NCI-H2171 treated with DMSO at 0.1 percent for 48 hours (cell line): ENCODE measurements at regions not wholly inside any gene's neighbourhood (a gene's known extent, or its start where the extent isn't known, plus 50 kb on each side); places are given as distances from the start of the nearest gene placed in this dataset.
A peak's percentile ranks its signal among the peaks of the same experiment; 100 is the strongest.

Source experiments
- DNase-seq: peaks from one replicate; lab custom pipeline; 2025; lab: John Stamatoyannopoulos, UW

- DNase-seq: no peak
Measured at GRCh38 chr1:234936612-234937389, 191.8 kb downstream of the TOMM20 start.

- no peak for DNase-seq
Measured at GRCh38 chr1:234934611-234935033, 194.0 kb downstream of the TOMM20 start.

DNA sequence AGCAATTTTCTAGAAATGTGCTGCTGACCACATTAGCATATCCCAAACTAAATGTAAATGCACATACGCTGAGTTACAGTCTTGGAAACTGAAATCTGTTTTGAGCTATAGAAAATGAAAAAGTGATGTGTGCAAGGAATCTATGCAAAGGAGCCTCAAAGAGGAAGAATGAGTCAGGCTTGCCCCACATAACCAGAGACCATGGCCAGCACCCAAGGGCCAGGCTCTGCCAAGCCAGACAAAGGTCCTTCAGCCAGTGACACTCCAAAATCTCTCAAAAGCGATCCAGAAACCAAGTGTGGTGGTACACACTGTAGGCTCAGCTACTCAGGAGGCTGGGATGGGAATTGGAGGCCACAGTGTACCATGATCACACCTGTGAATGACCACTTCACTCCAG, 195.2 kb downstream of the TOMM20 start:
- DNase-seq: no peak

- no peak for DNase-seq
Measured at GRCh38 chr1:234932511-234933430, 195.9 kb downstream of the TOMM20 start.

DNA sequence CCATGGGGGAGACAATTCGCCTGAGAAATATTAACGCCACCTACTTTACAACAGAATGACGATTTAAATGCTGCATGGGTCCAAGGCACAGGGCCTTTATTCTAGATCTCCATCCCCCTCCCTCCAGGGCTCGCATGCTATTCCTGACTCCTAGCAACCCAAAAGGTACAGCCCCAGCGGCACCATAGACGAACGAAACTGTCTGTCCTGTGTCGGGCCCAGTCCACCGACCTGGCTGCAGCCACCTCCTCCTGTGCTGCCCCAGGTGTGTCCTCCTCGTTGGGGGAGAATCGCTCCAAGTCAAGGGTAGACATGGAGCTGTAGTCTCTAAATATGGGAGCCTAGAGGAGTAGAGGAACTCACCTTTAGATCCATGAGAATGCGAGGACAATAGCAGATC, 196.5 kb downstream of the TOMM20 start:
- no peak for DNase-seq

DNA sequence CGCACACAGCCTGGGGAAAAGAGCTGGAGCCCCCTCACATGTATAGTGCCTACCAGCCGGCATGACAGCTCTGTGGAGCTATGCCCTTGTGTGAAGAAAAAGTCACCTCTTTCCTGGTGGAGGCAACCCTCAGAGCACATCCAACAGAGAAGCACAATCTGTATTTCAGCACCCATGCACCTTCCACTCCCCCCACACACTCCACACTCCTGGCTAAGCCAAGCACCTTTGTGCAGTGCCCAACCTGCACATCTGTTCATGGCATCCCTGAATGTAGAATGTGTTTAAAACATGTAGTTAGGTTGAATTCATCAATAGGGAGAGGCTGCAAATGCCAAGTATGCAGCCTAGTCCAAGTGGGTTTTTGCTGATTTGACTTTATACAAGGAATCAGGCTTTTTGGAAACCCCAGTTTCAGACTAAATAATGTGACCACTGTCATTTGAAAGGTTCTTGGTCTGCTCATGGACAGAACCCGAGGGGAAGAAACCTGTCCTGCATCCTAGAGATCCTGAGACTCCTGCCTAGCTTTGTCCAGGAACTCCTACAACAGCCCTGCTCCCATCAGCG, 197.1 kb downstream of the TOMM20 start:
- DNase-seq: no peak

DNA sequence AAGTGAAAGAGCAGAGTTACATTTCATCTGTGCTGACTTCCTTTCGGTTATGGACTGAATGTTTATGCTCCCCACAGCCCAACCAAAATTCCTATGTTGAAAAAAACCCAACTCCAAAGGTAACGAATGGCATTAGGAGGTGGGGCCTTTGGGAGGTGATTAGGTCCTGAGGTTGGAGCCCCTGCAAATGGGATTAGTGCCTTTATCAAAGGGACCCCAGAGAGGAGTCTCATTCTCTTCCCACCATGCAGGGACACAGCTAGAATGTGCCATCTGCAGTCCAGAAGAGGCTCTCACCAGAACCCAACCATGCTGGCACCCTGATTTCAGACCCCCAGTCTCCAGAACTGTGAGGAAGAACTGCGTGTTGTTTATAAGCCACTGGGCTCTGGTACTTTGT, 199.3 kb downstream of the TOMM20 start:
- no peak for DNase-seq

DNA sequence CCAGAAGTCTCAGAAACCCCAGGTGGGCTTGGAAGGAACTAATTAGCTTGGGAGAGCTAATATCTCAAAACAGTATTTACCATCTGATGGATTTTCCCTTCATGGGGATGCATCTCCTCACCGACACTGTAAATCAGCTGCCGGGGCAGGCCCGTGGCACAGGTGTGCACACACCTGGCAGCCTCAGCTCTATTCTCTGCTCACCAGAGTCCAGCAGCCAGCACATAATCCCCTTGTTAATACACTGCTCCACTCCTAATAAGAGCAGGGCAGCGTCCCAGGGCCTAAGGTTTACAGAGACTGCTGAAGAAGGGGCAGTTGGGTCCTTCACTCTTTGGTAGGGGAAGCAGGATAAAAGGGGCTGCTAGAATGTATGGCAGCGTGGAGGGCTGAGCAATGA, 200.0 kb downstream of the TOMM20 start:
- peak; percentile 68 for DNase-seq

GRCh38 chr1:234927971-234928640, 200.5 kb downstream of the TOMM20 start:
- no peak for DNase-seq

DNA sequence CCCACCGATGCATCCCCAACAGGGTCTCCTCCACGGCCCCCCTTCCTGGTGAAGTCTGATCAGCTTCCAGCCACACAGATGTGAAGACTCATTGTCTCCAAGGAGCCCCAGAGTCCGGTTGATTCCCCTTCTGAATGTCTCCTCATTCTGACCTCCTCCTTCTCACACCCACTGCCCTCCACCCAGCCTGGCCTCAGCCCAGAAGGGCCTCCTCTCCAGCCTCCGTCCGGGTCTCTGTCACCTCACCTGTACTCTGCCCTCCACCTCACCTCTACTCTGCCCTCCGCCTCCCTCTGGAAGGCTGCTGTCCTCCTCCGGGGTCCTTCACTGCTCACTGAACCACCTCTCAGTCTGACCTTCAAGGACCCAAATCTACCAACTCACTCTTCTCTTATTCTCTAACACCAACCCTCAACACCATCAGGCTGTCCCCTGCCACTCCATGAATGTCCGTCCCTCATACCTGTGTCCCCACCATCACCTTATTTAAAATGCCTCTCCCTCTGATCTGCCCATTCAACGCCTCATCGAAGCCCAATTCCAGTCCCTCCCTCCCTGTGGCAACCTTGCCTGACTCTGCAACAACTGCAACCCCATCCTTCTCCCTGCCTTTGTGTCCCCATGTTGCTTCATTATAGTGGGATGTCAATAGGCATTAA, 201.2 kb downstream of the TOMM20 start:
- no peak for DNase-seq

DNA sequence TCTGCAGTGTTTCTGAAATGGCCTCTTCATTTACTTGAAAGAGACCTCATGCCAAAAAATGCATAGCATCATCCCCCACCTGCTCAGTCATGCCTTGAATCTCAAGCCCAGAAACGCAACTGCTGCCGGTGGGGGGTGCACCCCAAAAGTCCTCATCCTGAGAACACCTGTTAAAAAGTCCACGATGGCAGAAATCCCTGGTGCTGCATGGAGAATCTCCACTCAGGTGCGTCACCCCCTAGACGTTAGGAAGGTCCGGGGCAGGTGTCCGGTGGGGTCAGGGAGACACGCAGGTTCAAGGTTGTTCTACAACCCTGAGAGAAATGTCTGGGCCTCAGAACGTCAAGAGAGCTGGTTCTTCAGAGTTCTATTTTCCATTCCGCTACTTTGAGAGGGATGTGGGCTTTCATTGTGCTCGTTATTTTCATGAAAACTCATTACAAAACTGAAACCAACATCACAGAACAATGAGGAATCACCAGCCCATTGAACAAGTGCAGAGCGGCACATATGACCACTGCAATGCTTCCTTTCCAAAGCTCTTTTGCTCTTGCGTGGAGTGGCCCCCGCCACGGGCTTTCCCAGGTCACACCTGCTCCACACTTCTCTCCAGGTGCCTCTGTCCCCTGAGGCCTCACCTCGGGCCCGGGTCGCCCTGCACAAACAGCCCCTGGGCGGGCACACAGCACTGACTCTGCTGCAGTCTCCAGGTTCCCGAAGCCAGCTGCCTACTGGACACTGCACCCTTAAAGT, 201.9 kb downstream of the TOMM20 start:
- no peak for DNase-seq

GRCh38 chr1:234926264-234926558, 202.4 kb downstream of the TOMM20 start:
- no peak for DNase-seq

GRCh38 chr1:234925440-234926263, 203.0 kb downstream of the TOMM20 start:
- no peak for DNase-seq

DNA sequence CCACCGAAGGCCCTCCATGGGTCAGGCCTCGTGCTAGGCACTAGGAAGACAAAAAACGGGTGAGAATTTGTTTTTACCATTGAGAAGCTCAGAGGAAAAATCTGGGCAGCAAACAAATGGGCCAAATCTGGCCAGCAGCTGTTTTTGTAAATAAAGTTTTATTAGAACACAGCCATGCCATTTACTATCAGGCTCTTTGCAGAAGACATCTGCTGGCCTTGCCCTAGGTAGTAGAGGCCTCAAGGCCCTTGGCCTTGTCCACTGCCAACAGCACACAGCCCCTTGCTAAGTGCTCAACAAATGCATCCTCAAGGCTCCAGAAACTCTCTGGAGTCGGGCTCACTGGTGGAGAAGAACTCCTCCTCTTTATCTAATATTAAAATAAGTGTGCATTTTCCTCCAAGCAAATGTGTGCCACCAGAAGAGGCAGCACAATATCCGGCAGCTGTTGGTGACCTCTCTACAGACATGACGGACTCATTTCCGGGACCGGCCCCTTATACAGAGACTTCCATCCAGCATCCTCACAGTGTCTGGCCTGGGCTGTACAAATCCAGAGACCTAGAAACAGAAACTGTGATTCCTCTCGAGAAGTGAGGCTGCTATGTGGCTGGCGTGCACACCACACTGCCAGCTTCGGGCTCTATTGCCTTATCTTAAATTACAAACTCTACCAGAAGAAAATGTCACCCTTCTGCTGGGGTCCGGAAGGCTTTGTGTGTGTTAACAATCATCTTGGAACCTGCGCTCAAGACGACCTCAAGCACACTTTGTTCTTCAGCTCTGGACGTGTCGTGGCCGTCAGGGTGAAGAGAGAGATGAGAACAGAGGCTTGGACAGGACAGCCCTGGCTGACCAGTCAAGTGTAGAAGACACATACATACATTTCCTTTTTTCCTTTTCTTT, 203.9 kb downstream of the TOMM20 start:
- DNase-seq: no peak

GRCh38 chr1:234923626-234924025, 205.0 kb downstream of the TOMM20 start:
- DNase-seq: no peak

- DNase-seq: no peak
Measured at GRCh38 chr1:234922987-234923386, 205.7 kb downstream of the TOMM20 start.

GRCh38 chr1:234921266-234922062, 207.2 kb downstream of the TOMM20 start:
- DNase-seq: no peak

DNA sequence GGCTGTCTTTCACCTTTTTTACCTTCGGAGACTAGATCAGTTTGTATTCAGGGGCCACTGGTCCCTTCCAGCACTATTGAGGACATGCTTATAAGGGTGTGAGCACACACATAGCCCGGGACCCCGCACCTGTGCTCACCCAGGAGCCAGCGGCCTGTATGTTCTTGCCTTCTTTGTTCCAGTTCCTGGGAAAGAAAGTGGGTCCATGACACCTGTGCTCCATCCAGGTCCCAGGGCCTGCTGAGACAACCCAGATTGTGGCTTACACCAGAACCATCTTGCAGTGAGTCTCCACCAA, 207.8 kb downstream of the TOMM20 start:
- DNase-seq: no peak
